HG02759 (cell line): ENCODE measurements at regions not wholly inside any gene's neighbourhood (a gene's known extent, or its start where the extent isn't known, plus 50 kb on each side); places are given as distances from the start of the nearest gene placed in this dataset.
"Not testable (repeated sequence)": the region's sequence is repeated elsewhere in the genome, so short reads cannot be mapped to it uniquely, and the experiment has no call there.

Experiments
- ATAC-seq: cut with Tn5 transposase; IDR thresholded peaks from one replicate; pipeline ENCODE4 v1.9.1; 2021; ENCODE audit warnings: mild to moderate bottlenecking, moderate library complexity; ENCODE audit not compliant: unreplicated experiment

DNA sequence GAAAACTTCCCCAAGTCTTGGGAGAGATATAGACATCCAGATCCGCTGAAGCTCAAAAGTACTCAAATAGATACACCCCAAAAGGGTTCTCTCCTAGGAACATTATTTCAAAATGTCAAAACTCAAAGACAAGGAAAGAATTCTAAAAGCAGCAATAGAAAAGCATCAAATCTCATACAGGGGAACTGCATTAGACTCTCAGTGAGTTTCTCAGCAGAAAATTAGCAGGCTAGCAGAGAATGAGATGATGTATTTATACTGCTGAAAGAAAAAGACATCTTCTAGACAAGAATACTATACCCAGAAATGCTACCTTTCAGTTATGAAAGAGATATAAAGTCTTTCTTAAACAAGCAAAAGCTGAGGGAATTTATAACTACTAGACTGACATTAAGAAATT lies 75.5 kb upstream of the RIMS1 start:
- ATAC-seq, result no peak

DNA sequence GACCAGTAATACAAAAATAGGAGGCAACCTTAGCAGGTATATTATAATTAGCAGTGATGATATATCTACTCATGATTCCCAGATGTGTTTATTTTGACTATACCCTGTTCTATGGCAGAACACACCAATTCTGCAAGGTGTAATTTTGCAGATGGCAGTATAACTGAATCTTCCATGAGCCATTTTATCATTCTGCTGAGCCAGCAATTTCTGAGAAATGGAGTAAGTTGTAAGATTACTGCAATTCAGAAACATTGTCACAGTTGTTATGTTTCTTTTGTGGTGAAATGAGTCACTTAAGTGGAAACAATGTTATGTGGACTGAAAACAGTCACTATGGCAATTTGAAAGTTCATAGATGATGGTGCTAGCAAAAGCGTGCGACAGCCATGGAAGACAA lies 63.7 kb upstream of the RIMS1 start:
- no peak for ATAC-seq

DNA sequence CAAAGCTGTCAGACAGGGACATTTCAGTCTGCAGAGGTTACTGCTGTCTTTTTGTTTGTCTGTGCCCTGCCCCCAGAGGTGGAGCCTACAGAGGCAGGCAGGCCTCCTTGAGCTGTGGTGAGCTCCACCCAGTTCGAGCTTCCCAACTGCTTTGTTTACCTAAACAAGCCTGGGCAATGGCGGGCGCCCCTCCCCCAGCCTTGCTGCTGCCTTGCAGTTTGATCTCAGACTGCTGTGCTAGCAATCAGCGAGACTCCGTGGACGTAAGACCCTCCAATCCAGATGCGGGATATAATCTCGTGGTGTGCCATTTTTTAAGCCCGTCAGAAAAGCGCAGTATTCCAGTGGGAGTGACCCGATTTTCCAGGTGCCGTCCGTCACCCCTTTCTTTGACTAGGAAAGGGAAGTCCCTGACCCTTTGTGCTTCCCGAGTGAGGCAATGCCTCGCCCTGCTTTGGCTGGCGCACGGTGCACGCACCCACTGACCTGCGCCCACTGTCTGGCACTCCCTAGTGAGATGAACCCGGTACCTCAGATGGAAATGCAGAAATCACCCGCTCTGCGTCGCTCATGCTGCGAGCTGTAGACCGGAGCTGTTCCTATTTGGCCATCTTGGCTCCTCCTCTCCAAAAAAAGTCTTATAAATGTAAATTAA lies 54.1 kb upstream of the RIMS1 start:
- ATAC-seq, result not testable (repeated sequence)
